Calu3 (cell line): ENCODE measurements at regions not wholly inside any gene's neighbourhood (a gene's known extent, or its start where the extent isn't known, plus 50 kb on each side); places are given as distances from the start of the nearest gene placed in this dataset.

Experiments used
- BruUV-seq: library from RNA; stranded (reverse); fragments of 400-500 nt; replicated peaks from 2 replicates; lab custom pipeline; 2021; lab: Mats Ljungman, UMichigan
- CTCF ChIA-PET: fragments of 300-600 bp; sonication (Branson Sonifier 250); formaldehyde crosslinking; loops from one replicate; lab custom pipeline; 2022; ENCODE audit warnings: antibody characterized with exemption; lab: Charles Lee
- DNase-seq: peaks from one replicate; pipeline ENCODE4 v3.0.0; 2022
- H3K27ac Mint-ChIP-seq: one replicate; pipeline ENCODE4 v1.8.0; 2022; ENCODE audit warnings: mixed read lengths; ENCODE audit not compliant: unreplicated experiment
- H3K27me3 Mint-ChIP-seq: one replicate; pipeline ENCODE4 v1.8.0; 2022; ENCODE audit warnings: mixed read lengths; ENCODE audit not compliant: unreplicated experiment
- H3K36me3 Mint-ChIP-seq: one replicate; pipeline ENCODE4 v1.8.0; 2022; ENCODE audit warnings: mild to moderate bottlenecking, moderate library complexity, mixed read lengths; ENCODE audit not compliant: insufficient read depth, unreplicated experiment
- H3K4me1 Mint-ChIP-seq: one replicate; pipeline ENCODE4 v1.8.0; 2022; ENCODE audit warnings: mild to moderate bottlenecking, low read depth, mixed read lengths; ENCODE audit not compliant: unreplicated experiment
- H3K4me3 Mint-ChIP-seq: one replicate; pipeline ENCODE4 v1.8.0; 2022; ENCODE audit warnings: mild to moderate bottlenecking, low read depth, moderate library complexity, mixed read lengths; ENCODE audit not compliant: unreplicated experiment
- H3K9me3 Mint-ChIP-seq: one replicate; pipeline ENCODE4 v1.8.0; 2022; ENCODE audit warnings: low read depth, mixed read lengths; ENCODE audit not compliant: unreplicated experiment
- CTCF ChIP-seq: fragments of 200-600 bp; IDR thresholded peaks from one replicate; pipeline ENCODE4 v1.8.0; 2022; ENCODE audit warnings: antibody characterized with exemption; ENCODE audit not compliant: unreplicated experiment
- intact Hi-C: fragments of 100-400 bp; cut with micrococcal nuclease; formaldehyde crosslinking; loops from one replicate; pipeline ENCODE4 v1.10.0; 2022; ENCODE audit not compliant: unreplicated experiment

GRCh38 chr11:93032580-93032979, 63.1 kb downstream of the MTNR1B start:
- no peaks in the 10 kb centered on the region for H3K27me3 Mint-ChIP-seq
- intact Hi-C loops = no loop called here
- no peak for TF ChIP-seq CTCF
- no peaks in the 10 kb centered on the region for H3K36me3 Mint-ChIP-seq
- no TSS peak for BruUV-seq
- CTCF ChIA-PET = no interaction called here
- no peak for DNase-seq
- H3K9me3 Mint-ChIP-seq = no peaks in the 10 kb centered on the region
- H3K4me1 Mint-ChIP-seq = no peaks in the 10 kb centered on the region
- no peak overlapping the region for H3K4me3 Mint-ChIP-seq
- H3K27ac Mint-ChIP-seq = no peak overlapping the region

DNA sequence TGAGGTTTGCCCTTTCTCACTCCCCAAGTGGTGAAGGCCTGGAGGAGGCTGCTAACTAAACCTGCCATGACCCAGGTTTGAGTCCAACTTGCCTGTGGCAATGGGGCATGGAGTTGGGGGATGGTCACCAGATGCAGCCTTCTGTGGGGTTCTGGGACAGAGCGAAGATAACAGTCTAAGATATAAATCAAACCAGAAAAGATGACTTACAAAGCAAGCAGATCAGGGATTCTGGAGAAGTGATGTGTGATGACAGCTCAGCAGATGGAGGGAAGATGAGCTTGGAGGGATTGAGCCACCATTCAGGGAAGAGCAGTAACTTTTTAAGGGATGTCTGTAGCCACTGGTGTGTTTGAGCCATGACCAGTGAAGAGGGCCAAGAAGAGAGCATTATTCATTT, 63.6 kb downstream of the MTNR1B start:
- Mint-ChIP-seq H3K4me3 (no peak overlapping the region), H3K27me3 (no peaks in the 10 kb centered on the region), H3K9me3 (no peaks in the 10 kb centered on the region), H3K36me3 (no peaks in the 10 kb centered on the region), H3K4me1 (no peaks in the 10 kb centered on the region), H3K27ac (no peak overlapping the region)
- no peak for TF ChIP-seq CTCF
- no TSS peak for BruUV-seq
- intact Hi-C loops = no loop called here
- DNase-seq = no peak
- CTCF ChIA-PET = no interaction called here

DNA sequence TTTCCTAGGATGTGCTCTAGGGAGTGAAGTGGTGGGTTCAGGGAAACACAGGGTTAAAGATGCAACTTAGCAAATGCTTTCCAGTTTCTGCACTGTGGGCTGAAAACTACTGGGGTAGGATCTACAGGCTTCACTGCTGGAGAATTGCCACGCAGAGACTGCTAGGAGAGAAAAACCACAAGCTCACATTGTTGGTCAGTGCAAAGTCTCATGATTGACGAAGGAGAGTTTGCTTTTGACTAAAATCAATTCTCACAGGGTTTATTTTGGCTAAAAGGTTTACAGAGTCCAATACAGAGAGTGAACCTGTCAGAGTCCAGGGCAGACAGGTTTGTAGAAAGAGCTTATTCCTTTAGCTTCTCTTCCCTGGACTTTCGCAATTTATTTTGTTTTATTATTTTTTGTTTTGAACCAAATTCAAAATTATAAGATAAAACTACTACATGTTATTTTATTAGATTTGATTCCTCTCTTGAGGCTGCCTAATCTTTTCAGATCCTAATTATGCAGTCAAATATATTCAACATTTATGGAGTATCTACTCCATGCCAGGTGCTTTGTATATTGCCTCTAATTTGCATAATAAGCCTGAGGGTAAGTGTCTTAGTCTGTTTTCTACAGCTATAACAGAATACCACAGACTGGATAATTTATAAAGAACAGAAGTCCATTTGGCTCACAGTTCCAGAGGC, 64.7 kb downstream of the MTNR1B start:
- H3K27ac Mint-ChIP-seq = no peak overlapping the region
- no peaks in the 10 kb centered on the region for H3K36me3 Mint-ChIP-seq
- H3K4me1 Mint-ChIP-seq = no peaks in the 10 kb centered on the region

DNA sequence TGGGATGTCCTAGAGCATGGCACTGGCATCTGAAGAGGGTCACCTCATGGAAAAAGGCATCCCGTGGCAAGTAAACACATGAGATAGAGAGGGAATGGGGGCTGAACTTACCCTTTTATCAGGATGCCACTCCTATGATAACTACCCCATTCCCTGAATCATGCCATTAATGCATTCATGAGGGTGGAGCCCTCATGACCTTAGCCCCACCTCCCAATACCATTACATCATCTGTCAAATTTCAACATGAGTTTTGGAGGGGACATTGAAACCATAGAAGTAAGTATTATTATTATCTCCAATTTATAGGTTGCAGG, 65.2 kb downstream of the MTNR1B start:
- no peaks in the 10 kb centered on the region for H3K27me3 Mint-ChIP-seq
- H3K4me1 Mint-ChIP-seq = no peaks in the 10 kb centered on the region
- H3K27ac Mint-ChIP-seq = no peak overlapping the region
- TF ChIP-seq CTCF = no peak
- CTCF ChIA-PET = no interaction called here
- intact Hi-C loops = no loop called here
- H3K9me3 Mint-ChIP-seq = no peaks in the 10 kb centered on the region
- no peak overlapping the region for H3K4me3 Mint-ChIP-seq
- no TSS peak for BruUV-seq
- H3K36me3 Mint-ChIP-seq = no peaks in the 10 kb centered on the region
- no peak for DNase-seq

More for the DNA sequence above, 64.7 kb downstream of the MTNR1B start:
- no TSS peak for BruUV-seq
- no peak for TF ChIP-seq CTCF
- no peak for DNase-seq
- intact Hi-C loops = no loop called here
- CTCF ChIA-PET = interaction anchor here (0.6 kb wide), 1 partner anchor 33 kb away, joined by 3 read pairs; no protein-coding TSS in a partner anchor
- no peak overlapping the region for H3K4me3 Mint-ChIP-seq
- no peaks in the 10 kb centered on the region for H3K27me3 Mint-ChIP-seq
- H3K9me3 Mint-ChIP-seq = no peaks in the 10 kb centered on the region
